Activated CD8-positive, alpha-beta memory T cell treated with anti-CD3 and anti-CD28 coated beads for 48 hours (primary cell): ENCODE measurements at regions not wholly inside any gene's neighbourhood (a gene's known extent, or its start where the extent isn't known, plus 50 kb on each side); places are given as distances from the start of the nearest gene placed in this dataset.

Experiments used
- DNase-seq, 3 experiments: peaks; one replicate each; pipeline ENCODE4 v3.0.0-alpha.2; 2020; ENCODE audit warnings: low read depth in 2 of 3, low spot score in 2 of 3

DNA sequence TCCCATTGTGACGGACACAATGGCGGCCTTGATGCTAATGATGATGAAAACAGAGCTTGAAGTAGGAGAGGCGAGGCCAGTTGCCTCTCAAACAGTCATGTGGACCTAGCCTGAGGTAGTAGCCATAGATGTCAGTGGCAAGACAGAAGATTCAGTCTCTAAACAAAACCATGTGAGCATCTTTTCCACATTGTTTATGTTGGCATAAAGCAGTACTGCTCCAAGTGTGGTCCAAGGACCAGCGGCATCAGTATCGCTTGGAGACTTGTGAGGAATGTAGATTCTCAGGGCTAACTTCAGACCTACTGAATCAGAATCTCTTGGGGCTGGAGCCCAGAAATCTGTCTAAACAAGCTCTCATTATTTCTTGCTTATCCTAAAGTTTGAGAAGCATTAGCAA lies 312.8 kb upstream of the JAG1 start:
- DNase-seq = no peak

DNA sequence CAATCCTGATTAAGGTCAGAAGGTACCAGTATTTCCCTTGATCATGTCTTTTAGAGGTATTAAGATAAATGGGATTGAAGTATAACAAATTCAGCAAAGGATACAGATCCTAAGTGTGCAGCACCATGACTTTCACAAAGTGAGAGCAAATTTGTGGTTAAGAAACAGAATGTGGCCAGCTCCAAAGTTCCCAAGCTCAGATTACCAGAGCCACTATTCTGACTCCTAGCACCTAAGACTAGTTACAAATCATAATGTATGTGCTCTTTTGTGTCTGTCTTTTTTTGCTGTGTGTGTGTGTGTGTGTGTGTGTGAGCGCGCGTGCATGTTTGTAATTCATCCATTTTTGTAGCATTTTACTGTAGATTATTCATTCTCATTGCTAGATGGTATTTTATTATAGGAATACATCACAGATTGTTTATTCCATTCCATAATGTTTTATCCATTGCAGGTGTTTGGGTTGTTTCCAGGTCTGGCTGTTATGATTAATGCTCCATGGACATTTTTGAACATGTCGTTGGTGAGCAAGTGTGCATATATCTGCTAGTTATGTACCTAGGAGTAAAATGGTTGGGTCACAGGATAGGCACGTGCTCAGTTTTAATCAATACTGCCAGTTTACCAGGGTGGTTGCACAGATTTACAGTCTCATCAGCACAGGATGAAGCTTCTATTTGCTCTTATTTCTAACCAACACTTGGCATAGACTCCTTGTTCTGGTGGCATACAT lies 314.0 kb upstream of the JAG1 start:
- no peak for DNase-seq

DNA sequence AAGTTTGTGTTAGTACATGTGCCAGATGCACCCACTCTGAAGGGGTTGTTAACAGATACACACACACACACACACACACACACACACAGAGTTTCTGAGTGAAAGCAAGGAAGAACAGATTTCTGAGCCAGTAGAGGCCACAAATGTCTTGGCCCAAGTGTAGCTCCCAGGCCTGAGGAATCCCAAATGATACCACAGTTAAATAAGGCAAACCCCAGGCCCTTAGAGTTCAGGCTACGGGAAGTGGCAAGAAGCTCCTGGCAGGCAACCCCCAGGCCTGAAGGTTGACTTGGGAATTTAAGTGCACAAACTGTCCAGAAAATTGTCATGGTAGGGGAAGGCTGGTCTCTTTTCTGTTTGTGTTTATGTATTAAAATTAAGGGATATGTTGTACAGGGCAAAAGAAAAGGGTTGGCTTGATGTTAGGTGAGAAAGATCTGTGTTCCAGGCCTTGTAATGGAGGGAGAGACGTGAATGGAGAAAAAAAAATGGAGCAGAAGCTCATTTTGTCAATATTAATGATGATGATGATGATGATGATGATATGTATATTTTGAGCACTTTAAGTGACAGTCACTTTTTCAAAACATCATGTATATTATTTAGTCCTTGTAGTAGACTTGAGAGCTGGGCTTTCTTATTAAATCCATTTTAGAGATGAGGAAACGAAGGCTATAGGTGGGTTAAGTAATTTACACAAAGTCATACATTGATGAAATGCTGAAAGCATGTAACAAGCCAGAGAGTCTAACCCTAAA lies 317.0 kb upstream of the JAG1 start:
- DNase-seq = no peak

DNA sequence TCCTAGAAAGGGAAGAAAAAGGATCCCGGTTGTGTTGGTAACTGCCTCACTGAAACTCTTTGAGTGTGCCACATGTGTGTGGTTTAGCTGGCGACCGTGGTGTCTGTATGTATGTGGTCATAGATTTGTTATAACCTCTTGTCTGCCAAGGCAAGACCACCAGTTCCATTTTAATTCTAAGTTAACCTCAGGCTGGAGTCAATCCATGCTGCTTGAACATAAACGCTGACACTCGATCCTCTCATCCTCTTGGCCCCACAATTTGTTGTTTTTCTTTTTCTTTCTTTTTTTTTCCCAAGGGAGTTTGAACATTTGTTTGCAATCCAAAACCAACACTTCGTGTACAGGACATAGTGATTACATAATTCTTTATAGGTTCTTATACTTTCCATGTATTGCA lies 318.9 kb upstream of the JAG1 start:
- no peak for DNase-seq

DNA sequence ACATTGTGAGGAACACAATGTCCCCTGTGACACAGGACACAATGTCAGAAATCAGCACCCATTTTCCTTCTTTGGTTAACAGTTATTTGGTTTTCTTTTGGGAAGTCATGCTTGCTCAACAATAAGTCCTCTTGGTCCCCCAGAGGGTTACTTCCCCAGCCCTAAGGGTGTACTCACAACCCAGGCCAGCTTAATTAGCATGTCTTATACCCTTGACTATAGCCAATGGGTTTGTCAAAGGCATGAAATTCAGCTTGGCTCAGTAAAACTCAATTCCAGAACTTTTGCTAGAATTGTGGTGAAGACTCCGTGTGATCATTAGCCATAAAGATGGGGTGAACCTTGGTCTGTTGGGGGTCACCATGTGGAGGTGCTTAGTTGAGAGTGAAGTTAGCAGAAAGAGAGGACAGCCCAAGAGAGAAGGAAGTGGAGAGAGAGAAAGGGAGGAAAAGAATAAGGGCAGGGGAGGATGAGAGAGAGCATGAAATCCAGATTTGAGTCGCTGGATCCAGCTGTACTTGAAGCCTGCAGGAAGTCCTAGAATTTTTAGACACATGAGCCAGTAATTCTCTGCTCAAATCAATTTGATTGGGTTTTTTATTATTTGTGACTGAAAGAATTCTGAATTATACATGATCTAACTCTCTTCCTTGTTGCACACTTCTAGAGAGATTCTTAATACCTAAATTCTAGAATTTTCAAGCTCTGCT lies 321.3 kb upstream of the JAG1 start:
- no peak for DNase-seq

DNA sequence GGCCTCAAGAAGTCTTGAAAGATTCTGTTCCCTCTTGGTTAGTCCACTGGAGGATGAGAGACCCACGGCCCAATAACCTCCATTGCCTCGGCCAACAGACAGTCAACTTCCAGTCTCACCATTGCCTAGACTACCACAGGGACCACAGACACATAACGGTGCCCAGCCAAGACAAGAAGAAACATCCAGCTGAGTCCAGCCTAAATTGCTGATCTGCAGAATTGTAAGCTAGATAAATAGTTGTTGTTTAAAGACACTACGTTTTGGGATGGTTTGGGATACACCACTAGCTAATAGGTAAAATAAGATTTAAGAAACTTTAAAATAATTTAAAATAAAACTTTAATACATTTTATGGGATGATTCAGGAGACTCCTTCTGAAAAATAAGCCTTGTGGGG lies 324.7 kb upstream of the JAG1 start:
- DNase-seq = no peak

DNA sequence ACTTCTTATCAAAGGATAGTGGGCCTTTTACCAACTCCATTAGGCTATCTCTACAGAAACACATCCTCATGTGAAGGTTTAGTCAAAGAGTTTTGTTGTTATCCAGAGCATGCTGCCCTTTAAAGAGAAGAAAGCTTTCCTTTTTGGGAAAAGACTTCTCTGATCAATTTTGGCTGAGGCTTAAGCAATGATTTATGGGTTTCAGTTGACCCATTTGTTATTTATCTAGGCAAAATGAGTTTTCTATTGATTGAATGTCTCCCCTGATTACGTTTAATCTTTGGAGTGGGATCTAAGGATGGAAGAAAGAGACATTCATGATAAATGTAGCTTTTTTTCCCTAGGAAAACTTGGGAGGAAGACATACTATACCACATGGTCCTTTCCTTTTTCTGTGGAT lies 326.6 kb upstream of the JAG1 start:
- no peak for DNase-seq

DNA sequence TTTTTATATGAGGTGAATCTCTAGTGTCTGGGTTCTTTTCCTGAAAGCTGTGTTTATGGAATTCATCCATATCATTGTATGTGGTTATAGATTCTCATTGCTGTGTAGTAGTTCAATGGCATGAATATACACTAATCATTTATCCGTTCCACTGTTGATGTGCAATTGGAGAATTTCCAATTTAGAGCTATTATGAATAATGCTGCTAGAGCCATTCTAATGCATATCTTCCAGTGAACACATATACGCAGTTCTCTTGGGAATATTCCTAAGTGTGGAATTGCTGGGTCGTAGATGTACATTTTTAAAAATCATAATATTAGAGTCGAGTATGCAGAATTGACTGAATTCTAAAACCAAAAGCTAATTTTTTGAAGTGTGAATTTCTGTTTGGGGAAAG lies 327.5 kb upstream of the JAG1 start:
- DNase-seq = no peak

DNA sequence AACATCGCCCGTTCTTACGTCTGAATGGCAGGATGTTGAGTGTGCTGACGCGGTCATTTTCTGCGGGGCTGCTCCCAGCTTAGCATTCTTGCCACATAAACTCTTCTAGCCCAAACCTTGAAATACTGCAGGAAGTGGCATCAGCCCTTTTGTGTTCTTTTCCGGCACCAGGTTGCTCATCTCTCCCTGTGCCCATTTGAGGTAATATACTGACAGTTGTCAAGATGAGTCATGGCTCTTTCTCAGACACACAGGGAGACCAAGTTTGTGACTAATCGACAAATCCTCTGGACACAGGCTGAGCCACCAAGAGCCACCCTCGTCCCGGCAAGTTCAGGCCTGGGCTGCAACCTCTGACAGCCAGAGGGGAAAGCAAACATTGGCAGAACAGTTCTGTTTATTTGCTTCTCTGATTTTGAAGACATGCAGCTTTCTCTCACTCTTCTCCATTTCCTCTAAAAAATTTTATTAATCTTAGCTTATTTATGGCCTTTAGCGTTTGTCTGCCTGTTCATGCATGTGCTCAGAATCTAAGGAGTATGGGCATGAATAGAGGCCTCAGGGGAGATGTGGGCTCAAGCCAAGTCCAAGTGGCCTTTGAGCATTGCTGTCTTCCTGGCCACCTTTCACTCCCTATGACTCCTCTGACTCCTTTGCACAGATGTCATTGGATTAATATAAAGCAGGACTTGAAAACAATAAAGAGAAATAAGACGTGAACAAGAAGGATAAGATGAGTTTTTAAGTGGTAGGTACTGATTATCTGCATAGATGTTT lies 328.2 kb upstream of the JAG1 start:
- no peak for DNase-seq

DNA sequence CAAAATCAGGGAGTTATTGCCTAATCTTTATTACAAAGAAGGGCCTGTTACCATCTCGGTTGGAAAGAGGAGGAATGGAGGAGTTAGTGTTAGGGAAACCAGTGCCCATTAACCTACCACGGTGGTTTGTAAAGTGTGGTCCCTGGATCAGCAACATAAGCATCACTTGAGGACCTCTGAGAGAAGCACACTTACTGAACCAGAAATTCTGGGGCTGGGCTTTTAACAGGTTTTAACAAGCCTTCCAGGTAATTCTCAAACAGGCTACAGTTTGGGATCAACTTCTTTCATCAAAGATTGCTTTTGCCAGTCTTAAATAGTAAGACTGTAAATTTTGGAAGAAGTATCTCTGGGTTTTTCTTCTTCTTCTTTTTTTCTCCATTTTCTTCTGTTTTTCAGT lies 329.5 kb upstream of the JAG1 start:
- no peak for DNase-seq

DNA sequence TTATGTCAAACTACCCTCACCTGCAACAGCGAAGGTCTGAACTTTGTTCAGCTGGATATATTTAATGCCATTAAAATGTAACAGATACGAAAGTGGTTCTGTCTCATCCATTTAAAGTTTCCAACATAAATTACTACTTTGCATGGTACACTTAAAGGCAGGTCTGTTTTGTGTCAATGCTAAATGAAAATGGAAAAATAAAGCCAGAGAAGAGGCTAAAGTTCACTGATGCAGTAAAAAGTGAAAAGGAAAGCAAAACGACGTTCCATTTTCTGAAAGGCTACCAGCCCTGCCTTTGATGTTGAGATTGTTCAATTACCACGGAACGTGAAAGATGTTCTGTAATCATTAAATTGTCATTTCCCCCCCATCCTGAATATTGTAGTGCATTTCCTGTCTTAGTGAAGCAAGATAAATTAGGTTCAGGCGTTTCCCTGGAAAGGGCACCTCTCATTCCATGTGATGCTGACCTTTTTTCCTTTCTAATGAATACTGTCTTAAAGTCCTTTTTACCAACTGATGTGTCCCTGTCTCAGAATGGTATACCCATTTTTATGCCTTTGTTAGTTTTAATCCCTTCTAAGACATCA lies 334.7 kb upstream of the JAG1 start:
- DNase-seq = no peak

DNA sequence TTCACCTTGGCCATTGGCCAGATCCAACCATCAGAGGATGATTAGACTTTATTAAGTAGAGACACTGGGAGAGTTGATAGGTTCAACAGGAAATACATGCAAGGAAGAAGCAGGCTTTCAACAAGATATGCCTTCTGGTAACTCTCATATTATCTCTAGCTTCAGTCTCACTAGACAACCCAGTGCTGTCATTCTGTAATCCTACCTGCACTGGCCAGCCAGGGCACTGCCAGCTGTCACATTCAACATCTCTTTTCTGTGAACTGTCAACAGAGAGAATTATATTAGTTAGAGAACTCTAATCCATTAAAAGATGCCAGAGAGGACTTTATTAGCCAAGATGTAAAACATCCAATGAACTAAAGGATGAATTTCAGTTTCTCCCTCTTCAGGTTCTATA lies 337.9 kb upstream of the JAG1 start:
- no peak for DNase-seq

DNA sequence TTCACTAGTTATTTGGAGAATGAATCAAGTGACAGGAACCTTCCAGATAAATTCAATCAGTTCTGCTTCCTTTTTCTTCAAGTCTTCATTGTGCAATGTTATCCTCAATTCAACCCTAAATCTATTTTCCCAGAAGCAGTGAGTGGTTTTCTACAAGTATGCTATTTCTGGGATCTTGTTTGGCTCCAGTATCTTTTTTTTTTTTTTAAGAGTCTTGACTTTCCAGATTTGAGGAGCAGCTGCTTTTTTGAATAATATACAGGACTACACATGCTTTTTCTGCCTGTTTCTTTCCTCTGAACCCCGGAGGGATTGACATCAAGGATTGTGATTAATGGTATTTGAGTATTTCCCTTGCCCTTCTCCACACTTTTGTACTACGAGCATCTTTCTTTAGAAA lies 339.2 kb upstream of the JAG1 start:
- no peak for DNase-seq

DNA sequence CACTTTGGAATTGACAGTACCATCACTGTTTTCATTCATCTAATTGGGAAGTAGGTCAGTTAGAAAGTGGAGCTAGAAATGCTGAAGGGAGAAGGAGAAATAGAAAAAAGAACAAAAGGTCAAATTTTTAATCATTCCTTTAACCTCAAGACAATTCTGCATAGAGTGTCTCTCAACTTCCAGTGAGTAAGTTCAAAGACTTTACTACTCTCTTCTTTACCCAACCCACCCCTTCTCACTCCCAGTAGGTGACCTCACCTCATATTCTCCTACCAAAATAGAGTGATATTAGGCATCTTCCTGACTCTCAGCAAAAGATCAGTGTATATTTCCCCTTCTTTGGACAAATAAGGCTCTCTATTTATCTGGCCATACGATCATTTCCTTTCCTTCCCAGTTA lies 340.0 kb upstream of the JAG1 start:
- DNase-seq = no peak

DNA sequence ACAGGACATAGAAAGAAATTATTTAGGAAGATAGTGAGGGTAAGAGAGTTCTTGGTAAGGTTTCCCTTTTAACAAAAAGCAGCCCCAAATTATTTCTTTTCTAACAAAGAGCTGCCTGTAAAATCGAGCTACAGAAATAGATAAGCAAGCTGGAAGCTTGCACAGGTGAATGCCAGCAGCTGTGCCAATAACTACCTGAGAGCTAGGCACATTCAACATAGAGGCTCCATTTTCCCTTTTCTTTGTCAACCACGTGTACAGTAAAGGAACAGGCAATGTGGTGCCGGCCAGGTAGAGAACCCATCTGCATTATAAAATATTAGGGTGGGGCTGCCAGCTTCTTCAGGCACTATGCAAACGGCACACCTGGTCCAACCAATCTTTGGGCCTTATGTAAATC lies 341.6 kb upstream of the JAG1 start:
- no peak for DNase-seq

DNA sequence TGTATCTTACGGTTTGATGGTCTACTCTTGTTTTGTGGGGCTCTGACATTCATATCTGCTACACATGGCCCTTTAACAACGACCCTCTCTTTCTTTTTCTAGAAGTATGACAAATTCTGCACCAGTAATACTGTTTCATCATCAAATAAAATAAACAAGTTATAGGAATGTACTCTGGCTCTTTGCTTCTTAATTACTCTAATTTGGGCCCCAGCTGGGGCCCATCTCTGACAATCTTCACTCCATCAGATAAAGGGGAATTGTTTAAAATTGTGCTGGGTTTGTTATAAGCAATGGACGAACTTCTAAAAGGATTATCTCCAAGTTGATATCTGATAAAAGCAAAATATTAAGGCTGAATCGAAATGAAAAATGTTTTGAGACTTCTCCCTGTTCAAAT lies 343.6 kb upstream of the JAG1 start:
- DNase-seq = no peak

DNA sequence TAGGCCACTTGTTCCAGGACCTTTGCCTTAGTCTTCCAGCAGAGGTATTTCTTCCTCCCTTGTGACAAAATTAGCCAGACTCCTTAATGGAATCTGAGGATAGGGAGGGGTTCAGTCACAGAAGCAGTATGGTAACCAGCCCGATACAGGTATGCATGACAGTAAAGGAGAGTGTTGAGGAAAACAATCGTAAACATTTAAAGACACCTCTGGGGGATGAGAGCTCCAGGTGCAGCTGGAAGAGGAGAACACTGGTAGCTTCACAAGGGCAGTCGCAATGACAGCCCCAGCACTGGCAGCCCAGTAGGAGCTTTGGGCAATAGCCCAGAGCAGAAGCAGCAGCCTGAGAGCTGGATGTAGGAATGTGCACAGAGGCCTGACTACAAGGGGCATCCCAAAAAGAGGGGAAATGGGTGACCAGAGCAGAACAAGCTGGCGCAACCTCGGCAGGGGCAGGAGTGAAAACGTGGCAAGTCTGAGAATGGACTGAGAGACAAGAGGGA lies 344.9 kb upstream of the JAG1 start:
- no peak for DNase-seq

DNA sequence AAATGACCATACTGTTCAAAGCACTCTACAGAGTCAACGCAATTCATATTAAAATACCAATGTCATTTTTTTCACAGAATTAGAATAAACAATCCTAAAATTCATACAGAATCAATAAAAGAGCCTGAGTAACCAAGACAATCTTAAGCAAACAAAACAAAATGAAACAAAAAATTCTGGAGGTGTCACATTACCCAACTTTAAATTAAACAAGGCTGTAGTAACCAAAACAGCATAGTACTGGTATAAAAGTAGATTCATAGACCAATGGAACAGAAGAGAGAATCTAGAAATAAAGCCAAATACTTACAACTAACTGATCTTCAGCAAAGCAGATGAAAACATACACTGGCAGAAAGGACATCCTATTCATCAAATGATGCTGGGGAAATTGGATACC lies 346.9 kb upstream of the JAG1 start:
- DNase-seq = no peak

DNA sequence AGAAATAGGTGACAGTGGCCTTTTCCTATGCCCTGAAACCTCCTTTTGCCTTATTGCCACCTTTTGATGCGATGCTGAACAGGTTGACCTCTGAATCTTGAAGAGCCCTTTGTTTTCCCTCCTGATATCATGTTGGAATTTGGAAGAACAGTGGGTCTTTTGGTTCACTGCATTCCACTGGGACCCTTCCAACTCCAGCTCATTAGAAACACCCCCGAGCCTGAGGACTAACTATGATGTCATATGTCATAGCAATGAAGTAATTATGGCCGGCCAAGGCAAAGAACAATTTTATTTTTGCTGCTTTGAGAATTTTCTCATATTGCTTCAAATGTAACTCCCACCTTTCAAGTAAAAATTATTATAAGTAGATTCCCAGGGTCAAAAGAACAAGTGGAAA lies 353.4 kb upstream of the JAG1 start:
- no peak for DNase-seq

DNA sequence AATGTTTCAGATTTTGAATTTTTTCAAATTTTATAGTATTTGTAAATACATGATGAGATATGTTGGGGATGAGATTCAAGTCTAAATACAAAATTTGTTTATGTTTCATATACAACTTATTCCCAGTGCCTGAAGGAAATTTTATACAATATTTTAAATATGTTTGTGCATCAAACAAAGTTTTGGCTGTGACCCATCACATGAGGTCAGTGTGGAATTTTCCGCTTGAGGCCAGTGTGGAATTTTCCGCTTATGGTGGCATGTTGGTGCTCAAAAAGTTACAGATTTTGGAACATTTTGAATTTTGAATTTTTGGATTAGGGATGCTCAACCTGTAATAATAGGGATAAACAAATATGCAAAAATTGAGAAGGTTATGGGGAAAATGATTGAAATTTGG lies 356.6 kb upstream of the JAG1 start:
- no peak for DNase-seq

DNA sequence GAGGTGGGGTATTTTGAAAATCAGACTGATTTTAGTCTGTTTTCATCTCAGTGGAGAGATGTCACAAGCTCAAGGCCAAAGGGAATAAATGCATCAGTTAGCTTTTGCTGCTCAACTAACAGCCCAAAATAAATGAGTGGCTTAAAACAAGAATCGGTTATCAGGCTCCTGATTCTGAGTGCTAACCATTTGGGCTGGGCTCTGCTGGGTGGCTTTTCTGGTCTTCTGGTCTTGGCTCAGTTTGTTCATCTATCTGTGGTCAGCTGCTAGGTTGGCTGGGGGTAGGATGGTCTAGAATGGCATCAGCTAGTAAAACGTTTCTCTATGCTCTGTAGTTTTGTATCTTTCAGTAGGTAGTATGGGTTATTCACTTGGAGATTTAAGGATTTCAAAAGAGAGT lies 357.5 kb upstream of the JAG1 start:
- DNase-seq = no peak
